Lung microvascular endothelial cell (primary cell): ENCODE measurements at regions not wholly inside any gene's neighbourhood (a gene's known extent, or its start where the extent isn't known, plus 50 kb on each side); places are given as distances from the start of the nearest gene placed in this dataset.

ENCODE experiments used
- DNase-seq, 2 donors: peaks; one replicate each; pipeline versions ENCODE4 v3.0.0 to v3.0.0-alpha.2; 2010; ENCODE audit warnings: low read depth in 2 of 2

DNA sequence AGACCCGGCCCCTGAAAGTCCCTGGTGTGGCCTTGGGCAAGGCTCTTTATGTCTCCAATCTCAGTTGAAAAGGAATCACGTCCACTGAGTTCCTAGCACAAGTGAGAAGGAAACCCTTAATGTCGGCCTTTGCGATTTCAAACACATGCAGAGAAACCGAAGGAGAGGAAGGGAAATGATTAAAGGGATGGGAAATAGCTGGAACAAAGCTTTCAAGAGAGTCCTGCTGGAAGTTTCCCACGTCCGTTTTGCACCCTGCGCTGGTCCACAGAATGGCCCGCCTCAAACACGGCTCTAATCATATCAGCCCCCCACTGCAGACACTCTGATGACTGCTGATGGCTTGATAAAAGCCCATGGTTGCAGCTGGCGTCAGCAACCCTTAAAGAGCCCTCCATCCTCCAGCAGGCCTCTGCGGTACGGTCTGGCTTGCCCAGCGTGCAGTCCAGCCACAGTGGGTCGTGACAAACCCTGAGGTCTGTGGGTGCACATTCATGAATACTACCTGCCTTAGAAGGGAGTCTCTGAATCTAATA, 765.5 kb upstream of the EEF2KMT start:
- no peak for DNase-seq

DNA sequence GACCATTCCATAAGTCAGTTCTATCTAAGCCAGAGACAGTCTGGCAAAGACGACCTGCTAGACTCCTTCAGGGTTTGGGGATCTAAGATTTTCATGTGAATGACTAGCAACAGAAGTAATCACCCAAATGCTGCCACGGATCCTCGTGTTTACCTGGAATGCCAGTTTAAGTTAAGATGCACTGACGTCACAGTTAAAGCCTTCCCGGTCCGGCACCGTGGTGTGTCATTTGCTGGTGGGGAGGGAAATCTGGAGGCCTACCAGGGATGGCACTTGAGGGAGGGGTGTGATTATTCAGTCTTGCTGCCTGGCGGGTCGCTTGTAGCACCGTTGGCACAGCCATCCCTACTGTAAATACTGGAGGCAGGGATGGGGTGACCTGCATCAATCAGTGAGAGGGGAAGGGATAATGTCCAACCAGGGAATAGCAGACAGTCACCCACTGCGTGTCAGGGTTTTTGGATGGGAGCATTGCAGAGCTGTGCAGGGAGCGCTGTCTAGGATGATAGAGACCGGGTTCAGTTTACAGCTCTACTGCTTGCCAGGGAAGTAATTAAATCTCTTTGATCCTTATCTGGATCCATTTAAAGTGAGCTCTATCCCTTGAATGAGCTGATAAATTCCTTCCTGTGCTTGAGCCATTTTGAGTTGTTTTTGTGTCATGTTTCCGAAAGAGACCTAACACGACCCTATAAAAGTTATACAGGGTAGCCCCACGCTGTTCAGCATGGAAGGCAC, 764.7 kb upstream of the EEF2KMT start:
- no peak for DNase-seq

DNA sequence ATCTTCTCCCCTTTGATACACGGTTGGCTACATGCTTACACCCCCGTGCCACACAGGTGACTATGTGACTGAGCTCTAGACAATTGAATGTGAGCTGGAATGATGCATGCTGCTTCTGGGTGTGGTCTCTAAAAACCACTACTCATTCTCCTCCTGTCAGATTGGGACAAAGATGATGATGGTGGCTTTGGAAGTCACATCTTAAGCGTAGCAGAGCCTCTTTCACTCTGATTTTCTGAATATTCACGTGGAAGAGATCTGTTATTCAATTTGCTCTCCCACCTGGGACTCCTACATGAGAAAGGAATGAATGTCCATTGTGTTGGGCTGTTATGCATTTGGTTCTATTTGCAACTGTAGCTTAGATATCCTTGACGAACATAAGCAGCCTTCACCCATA, 763.6 kb upstream of the EEF2KMT start:
- no peak for DNase-seq

DNA sequence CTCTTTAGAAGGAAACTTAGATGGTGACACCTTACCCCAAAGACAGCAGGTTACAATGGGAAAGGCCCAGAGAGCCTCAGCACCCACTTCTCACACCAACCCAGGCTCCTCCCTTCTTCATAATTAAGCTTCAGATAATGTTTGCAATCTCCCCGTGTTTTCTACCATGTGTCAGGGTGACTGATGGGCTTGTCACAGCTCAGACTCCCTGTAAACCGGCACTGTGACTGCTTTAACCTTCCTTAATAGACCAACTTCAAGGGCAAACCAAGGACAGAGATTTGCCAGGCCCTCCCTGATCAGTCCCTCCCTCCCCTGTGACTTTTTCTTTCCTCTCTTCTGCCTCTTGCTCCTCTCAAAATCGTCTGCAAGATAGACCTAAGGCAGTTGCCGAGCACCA, 760.6 kb upstream of the EEF2KMT start:
- DNase-seq = no peak

DNA sequence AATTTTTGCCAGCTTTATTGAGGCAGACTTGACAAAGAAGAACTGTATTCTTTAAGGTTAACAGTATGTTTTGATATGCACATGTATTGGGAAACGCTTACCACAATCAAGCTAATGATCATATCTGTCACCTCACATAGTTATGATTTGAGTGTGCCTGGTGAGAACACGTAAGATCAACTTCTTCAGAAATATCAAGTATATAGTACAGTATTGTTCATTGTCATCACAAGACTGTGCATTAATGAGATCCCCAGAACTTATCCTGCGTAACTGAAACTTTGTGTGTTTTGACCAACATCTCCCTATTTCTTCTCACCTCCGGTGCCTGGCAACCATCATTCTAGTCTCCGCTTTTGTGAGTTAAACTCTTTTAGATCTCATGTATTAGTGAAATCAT, 756.4 kb upstream of the EEF2KMT start:
- no peak for DNase-seq

DNA sequence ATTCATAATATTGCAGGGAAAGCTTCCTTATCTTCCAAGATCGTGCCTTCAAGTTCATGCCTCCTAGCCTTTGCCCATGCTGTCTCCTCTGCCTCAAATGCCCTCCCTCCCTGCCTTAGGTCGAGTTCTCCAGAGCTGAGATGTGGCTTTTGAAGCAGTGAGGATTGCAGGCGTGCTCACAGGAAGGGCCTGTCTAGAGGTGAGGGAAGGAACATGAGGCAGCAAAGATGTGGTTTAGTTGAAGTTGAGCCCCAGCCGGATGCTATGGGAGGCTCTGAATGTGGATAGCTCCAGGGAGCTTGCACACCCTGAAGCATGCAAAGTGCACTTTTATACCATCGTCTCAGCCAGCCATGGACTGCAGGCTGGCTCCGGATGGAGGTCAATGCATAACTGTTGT, 754.6 kb upstream of the EEF2KMT start:
- DNase-seq = no peak

DNA sequence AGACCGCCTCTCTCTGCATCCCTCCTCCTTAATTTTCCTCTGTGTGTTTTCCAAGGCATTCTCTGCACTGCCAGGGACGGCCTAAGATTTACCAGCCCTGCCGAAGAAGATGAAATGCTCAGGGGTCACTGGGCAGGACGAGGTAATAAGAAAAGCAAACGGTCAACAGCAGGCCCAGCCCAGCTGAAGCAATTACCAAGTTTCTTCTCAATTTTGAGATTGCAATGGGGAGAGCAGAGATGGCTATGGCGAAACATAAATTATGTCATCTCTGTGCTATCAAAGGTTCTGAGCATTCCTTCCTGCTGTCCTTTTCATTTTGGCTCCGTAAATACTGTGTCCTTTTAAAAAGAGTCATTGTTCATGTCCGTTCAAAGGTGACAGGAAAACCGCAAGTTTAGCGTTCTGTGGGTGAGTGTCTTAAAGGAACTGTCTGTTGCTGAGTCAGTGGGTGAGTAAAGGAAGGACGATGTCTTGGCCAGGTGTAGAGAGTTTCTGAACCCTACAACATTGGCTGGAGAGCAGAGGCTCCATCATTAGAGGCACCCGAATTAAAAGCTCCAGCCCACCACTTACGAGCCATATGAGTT, 753.9 kb upstream of the EEF2KMT start:
- DNase-seq = no peak

DNA sequence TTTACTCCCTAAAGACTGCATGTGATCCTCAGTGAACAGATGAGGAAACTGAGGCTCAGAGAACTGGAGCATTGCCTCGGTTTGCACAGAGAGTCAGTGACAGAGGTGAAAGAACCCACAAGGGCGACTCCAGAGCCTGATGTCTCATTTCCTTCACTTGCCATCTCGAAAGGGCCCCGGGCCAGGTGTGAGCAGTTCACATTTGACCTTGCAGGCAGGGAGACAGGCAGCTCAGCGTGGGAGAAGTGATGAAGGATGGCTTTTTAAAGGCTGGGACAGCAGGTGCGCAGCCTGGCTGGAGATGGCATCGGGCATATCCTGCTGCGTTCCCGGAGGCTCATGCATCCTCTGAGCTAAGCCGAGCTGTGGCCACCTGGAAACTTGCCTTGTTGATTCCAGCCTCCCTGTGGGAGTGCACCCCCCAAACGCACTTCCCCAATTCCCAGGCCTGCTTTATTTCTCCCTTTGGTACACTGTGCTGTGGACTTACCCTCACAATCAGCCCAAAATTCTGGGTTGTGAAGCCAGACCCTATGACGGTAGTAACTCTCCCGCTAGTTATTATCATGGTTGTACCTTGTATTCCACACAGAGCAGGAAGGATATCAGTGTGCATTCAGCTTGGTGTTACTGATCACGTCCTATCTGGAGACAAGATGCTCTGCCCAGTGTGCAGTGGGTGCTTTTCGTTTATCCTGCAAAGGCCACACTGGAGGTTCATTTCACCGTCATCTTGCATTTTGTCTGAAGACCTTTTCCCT, 753.2 kb upstream of the EEF2KMT start:
- DNase-seq = no peak

DNA sequence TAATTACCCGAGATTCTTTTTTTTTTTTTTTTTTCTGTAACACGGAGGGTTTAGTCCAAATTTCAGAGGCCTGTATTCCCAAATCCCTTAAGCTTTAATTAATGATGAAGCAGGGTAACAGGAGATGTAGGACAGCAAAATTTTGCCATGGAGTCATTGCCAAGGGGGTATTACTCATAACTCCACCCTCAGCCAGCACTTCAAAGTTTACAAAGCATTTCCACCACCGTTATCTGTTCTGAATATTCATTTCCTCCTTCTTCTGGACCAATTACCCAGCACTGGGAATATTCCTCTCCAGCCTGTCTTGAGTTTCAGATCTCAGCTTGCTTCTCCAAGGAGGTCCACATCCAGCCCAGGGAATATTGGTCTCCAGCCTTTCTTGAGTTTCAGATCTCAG, 747.5 kb upstream of the EEF2KMT start:
- no peak for DNase-seq

DNA sequence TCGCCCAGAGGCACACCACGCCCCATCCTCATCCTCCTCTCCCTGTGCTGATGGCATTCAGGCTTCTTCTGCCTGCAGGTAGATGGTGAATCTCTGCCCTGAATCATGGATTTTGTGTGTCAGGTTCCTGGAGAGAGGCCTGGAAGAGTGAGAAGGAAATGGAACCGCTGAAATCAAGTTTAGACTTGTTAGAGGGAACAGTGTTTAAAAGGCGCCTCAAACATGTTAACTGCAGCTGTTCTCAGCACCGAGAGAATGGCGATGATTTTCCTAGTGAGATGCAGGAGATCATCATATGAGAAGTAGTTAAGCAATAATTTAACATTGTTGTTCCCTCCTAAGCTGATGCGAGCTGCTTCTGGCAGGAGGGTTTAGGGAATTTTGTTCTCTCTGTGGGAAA, 744.4 kb upstream of the EEF2KMT start:
- DNase-seq = no peak

DNA sequence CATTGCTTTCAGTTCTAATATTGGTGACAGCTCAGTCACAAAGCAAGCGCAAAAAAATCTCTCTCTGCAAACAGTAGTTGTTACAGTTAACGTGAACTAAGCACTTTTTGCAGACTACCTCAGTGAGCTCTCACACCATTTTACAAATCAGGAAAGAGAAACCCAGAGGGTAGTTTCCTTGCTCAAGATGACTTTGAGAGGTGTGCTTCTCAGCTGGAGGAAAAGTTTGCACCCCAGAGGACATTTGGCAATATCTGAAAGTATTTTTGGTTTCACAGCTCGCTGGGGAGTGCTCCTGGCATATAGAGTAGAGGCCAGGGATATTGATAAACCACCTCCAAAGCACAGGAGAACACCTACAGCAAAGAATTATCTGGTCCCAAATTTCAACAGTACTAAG, 741.1 kb upstream of the EEF2KMT start:
- DNase-seq = no peak

DNA sequence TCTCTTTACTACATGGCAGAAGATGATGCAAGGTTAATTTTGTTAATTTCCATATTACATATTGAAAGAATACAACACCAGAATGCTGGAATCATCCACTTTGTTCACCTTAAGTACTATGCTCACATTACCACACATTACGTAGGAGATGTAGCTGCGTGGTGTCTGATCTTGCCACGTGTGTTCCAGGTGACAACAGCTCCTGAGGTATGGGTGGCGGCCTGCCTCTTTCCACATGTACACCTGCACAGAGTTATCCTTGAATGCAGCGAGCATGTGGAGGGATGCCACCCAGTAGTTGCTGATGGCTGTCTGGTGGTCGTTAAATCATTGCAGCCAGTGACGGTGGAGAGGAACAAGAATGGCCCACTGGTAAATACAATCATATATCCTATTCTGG, 740.5 kb upstream of the EEF2KMT start:
- DNase-seq = no peak

DNA sequence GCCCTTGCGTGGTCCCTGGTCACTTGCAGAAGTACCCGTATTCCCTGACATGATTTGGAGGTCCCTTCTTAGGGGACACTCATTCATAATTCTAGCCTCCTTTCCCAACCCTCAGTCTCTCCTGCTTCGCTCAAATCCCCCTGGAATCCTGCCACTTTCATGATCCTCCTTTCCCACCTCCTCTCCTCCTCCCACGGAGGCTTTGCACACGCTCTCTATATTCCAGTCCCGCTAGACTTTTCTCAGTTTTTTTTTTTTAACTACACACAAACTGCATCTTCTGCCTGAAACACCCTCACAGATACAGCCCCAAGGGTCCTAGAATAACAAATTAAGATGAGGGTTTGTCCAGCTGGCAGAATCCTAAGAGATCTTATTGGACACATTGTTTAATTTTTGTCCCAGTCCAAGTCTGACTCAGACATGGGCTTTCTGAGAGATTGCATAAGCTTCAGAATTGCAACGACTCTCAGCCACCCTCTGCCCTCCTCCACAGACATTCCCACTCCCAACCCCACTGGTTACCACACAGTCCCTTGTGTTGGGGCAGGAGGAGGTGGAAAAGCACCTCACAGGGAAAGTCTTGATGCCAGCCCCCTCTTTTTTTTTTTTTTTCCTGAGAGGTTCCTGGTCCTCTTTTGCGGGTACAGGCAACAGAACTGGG, 739.5 kb upstream of the EEF2KMT start:
- DNase-seq = no peak

DNA sequence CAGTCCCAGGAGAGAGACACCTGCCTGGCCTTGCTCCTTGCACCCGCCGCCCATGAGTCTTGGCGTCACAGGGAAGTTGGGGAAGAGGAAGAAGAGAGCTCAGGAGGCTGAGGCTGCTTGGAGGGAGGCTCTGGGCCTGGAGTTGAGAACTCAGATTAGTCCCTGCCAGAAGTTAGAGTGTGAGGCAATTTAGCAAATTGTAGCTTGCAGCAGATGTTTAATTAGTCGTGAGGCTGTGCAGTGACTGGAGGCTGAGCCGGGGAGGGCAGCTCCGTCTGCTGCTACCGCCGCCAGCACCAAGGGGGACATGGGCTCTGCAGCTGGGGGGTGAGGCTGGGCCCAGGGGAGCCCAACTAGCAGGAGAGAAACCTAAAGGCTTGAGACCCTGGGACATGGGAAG, 738.3 kb upstream of the EEF2KMT start:
- DNase-seq = no peak

DNA sequence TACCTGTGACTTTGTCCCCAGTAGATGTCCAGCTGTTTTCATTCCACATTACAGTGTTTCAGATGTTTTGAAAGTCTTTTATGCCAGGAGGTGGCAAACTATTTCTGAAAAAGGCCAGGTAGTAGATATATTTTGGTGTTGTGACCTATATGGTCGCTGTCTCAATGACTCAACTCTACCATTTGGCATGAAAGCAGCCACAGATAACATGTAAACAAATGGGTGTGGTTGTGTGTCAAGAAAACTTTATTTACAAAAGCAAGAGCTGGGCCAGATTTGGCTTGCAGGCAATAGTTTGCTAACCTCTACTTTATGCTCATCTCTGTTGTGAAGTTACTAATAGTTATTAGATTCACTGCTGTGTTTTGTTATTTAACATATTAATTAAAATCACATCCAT, 728.7 kb upstream of the EEF2KMT start:
- no peak for DNase-seq

DNA sequence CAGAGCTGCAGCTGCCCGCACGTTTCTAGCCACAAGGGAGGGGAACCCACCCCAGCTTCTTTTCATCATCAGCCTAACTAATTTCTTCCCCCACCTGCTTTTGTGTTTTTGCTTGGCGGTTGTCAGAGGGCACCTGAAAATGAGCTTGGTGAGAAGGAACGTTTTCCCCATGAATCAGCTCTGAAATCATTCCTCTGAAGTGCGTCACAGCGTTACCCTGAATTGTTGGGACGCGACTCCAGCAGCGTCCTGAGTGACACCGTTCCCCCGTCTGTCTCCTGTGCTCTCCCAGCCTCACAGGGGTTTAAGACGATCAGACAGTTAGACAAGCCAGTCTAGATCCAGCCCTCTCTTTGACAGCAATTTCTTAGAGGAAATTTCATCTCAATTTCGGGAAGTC, 722.9 kb upstream of the EEF2KMT start:
- no peak for DNase-seq

DNA sequence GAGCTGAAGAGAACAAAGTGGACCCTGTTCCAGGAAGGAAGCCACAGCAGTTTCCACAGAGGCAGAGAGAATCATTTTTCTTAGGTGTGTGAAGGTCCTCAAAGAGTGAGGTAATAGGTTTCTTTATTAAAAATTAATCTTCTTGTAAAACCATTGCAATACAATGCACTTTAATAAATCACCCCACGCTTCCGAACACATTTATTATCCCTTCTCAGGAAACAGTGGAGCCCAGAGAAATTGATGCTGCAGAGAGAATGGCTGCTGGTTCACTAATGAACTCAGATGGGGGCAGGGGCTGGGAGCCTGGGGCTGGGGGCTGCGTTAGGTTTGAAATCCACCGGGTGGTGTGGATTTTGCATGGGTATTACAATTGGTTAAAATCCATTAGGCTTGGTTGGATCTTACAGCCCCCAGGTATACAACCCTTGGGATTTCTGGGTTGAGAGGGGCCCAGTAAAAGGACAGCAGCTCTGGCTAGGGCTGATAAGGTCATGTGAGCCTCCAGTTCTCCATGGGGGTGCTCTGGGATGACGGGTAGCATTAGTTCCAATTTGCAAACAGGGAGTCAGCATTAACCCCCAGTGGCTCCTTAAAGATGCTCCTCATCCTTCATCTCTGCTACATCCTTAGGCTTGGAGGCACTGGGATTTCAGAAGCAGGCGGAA, 718.1 kb upstream of the EEF2KMT start:
- no peak for DNase-seq

DNA sequence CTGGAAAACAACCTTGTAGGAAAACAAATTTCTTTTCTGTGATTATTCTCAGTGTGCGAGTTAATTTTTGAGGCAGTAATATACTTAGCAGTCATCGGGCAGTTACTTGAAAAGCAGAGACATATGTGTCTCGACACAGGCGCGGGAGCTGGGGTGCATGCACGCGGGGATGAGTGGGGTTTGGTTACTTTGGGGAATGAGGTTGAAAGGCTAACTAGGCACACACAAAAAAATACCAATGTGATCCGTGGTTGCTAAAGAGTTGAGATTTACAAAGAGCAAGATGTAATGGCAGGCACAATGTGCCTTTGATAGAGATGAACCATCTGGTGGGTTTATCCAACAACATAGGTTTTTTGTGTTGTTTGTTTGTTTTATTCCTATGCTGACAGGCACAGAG, 703.8 kb upstream of the EEF2KMT start:
- no peak for DNase-seq

DNA sequence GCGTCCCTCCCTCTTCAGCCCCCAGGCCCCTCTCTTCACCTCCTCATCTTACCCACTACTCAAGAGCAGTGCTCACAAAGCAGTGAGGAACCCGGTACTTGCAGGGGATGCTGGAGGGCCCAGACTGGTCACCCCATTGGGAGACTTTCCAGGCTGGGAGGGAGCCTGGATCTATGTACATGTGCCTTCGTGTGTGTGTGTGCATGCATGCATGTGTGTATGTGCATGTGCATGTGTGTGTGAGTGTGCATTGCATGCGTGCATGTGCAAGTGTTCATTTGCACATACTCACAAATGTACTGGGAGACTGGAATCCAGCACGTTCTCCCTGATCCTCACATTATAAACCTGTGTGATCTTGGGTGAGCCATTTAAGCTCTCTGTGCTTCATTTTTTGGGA, 696.0 kb upstream of the EEF2KMT start:
- DNase-seq = no peak

DNA sequence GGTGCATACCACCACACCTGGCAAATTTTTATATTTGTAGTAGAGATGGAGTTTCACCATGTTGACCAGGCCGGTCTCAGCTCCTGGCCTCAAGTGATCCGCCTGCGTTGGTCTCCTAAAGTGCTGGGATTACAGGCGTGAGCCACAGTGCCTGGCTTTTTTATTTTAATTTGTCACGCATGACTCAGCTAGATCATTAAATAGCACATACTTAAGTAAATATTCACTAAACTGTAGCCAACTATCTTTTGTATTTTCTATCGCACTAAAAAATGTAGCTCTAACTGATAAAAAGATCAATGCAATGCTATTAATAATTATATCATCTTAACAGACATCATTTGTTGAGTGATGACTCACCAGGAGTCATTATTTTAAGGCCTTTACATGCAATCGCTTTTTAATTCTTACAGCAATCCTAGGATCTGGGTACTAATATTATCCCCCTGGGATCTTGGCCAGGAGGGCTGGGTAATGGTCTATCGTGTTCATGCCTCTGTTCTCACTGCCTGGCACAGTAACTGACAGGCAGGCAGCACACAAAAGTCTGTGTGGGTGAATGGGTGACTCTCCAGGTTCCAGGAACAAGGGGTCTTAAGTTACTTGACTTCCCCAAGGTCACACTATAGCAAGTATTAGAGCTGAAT, 693.5 kb upstream of the EEF2KMT start:
- DNase-seq = no peak

DNA sequence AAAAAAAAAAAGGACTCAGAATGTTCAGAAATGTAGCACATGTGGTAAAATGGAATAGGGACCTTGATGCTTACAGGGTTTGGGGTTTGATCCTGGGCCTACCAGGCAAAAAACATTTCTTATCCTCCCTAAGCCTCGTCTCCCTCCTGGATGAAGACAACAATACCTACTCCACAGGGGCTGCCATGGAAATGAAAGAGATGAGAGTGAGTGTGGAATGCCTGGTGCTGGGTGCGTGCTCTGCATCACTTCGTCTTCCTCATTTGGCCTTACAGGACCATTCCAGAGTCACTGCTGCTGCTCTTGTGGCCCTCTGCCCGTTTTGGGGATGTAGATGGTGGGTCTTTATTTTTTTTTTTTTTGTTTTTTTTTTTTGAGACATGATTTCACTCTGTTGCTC, 692.9 kb upstream of the EEF2KMT start:
- DNase-seq = no peak
